HG03025 (cell line): ENCODE measurements at regions not wholly inside any gene's neighbourhood (a gene's known extent, or its start where the extent isn't known, plus 50 kb on each side); places are given as distances from the start of the nearest gene placed in this dataset.
"Not testable (repeated sequence)": the region's sequence is repeated elsewhere in the genome, so short reads cannot be mapped to it uniquely, and the experiment has no call there.

Experiments used
- ATAC-seq: cut with Tn5 transposase; IDR thresholded peaks from one replicate; pipeline ENCODE4 v1.9.1; 2021; ENCODE audit warnings: mild to moderate bottlenecking, moderate library complexity; ENCODE audit not compliant: unreplicated experiment, low FRiP score

DNA sequence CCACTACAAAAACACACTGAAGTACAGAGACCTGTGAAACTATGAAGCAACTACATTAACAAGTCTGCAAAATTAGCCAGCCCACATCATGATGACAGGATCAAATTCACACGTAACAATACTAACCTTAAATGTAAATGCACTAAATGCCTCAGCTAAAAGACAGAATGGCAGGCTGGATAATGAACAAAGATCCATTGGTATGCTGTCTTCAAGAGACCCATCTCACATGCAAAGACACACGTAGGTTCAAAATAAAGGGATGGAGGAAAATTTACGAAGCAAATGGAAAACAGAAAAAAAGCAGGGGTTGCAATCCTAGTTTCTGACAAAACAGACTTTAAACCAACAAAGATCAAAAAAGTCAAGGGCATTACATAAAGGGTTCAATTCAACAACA, 120.1 kb upstream of the OSTN start:
- ATAC-seq, result not testable (repeated sequence)

DNA sequence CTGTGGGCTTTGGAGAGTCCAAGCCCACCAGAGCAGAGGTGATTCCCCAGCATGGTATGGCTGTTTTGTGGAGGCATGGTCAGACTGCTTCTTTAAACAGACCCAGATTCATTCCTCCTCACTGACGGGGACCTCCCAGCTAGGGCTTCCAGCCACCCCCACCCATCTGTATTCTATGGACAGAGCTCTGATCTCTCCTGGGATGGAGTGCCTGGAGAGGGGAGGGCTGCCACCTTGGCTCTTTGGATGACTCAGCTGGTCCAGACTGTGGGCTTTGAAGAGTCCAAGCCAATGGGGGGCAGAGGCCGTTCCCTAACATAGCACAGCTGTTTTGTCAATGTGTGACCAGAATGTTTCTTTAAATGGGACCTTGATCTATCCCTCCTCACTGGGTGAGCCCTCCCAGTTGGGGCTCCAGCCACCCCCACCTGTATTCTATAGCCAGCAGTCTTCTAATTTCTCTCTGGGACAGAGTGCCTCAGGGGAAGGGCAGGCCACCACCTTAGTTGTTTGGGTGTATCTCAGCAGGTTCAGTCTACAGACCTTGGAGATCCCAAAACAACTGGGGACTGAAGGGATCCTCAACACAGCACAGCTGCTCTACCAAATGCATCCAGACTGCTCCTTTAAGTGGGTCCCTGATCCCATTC, 122.0 kb upstream of the OSTN start:
- no peak for ATAC-seq

DNA sequence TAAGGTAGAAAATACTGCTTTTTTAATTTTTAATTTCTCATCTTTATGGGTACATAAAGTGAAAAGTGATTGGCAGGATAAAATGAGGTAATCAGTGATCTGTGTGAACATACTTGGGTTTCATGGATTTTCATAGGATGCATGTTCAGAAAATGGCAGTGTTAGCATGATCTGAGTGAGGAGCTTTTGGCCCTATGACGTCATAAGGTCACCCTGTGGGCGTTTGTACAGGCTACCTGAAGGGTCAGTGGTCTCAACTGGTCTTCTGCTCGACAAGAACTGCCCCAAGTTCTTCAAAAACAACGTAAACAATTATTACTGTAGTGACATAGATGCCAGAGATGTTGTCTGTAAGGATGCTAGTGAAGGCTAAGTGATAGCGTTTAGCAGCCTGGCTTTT, 124.5 kb upstream of the OSTN start:
- ATAC-seq, result no peak

DNA sequence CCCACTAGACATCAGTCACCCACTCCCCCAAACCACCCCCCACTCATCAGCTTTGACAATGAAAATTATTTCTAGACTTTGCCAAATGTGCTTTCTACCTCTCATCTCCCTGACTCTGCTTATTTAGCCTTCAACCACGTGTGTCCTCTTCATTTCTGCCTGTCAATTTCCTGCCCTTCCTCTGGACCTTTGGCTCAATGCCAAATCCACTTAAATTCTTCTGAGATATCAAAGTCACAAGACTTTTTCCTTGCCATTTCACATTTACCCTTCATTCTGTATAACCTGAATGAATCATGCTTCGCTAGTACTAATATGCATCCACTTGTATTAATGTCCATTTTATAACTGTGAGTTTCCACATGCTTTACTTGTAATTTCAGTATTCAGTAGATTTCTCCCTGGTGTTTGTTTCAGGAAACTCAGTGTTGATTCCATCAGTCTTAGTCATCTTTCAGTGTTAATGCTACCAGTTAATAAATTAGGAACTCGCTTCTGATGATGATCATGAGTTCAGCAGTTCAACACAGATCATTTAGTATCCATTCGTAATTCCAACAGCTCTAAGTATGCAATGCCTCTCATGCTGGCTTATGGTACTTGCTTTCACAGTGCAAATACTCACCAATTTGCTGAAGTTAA, 128.2 kb upstream of the OSTN start:
- no peak for ATAC-seq

DNA sequence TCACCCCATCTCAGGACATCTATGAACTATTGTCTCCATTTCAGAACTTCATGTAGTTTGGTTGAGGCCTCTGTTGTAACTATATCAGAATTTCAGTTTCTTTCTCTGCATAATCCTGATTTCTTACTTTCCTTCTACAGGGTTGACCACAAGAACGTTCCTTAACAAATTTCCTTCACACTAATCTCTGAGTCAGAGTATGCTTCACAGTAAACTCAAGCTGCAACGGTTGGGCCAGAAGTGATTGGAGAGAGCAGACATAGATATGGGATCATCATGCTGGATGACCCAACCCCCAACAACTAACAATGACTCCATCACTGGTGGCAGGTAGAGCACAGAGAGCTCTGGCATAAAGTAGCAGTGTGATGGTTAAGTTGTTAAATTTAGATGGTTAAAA, 128.8 kb upstream of the OSTN start:
- ATAC-seq, result no peak

DNA sequence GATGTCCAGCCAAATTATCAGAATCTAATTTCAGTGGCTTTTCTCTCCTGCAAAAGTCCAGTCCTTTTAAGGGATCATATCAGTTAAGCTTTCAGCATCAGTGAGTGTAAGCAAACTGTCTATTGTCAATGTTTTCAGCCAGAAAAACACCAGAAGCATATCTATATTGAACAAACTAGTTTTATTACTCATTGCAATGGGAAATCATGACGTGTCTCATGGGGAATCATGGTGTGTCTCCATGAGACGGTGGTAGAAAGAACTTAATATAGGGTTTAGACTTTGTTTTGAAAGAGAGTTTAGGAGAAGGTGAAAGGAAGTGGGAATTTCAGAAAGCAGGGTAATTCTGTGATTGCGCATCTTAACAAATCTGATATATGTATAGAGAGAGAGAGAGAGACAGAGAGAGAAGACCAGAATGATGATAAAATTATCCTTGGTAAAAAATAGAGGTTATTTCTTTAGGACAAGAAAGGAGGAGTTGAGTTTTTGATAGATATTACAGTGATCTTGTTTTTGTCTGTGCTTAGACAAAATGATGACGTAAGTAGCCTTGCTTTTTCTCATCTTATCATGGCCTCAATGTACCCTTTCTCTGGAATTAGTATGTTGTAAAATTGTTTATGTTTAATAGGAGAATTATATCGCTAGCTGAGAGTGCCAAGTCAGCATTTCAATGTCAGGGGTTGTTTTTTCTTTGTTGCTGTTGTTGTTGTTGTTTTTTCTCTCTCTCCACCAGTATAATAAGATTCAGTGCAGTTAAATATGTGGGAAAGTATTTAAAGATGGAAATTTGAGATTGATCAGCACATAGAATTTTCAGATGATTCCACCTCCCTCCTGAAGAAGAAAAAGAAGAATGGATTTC, 129.9 kb upstream of the OSTN start:
- ATAC-seq, result no peak

DNA sequence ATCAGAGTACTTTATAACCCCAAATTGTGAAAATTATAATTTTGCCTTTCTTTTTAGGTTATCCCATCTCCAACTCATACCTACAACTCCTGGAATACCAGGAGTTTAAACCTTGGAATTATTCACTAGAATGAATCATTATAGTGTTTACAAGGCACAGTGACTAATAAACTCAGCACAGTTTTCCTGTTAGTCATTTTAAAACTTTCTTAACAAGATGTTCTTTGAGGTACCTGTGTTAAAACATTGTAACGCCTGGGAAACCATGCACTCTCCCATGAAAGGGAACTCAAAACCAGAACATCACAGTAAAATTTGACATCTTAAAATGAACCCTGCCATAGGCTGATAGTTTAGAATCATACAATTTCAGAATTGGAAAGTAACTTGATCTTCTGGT, 132.4 kb upstream of the OSTN start:
- ATAC-seq, result no peak

DNA sequence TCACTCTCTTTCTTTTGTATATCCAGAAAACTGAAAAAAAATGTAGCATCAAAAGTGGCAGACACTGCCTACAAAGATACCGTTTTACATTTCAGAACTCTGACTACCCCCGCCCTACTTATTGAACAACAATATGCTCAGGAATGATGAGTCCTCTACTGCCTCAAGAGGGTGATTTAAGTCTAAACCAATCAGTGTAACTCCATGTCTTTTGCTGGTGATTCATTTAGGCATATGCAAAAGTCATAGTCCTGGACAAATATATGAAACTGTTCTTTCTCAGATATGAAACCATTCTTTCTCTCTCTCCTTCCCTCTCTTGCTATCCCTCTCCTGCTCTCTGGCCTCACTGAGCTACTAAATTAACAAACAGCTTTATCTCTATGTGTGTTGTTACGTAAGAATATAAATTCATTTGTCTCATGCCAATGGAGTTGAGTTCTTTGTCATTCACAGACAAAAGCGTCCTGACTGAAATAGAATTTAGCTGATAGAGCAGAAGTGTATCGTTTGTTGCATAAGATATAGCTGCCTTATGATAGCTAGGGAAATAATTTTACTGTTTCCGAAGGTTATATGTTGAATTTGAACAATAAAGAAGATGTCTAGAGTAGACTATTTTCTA, 133.7 kb upstream of the OSTN start:
- ATAC-seq, result no peak

DNA sequence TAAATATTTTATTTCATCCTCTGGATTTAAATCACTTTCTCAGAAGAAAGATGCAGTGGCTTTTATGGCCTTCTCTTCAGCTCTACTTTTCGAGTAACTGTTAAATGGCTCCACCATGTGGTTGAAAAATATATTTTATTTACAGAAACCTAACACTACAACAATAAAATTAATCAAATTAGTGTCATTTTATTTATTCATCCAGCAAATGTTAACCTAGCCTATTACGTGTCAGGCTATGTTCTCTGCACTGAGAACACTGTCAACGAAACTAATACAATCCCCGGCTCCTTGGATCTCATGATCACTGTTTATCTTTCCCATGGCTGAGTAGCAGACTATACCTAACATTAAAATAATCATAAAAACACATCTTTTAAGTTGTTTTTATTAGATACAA, 148.0 kb upstream of the OSTN start:
- peak; percentile 61 for ATAC-seq

DNA sequence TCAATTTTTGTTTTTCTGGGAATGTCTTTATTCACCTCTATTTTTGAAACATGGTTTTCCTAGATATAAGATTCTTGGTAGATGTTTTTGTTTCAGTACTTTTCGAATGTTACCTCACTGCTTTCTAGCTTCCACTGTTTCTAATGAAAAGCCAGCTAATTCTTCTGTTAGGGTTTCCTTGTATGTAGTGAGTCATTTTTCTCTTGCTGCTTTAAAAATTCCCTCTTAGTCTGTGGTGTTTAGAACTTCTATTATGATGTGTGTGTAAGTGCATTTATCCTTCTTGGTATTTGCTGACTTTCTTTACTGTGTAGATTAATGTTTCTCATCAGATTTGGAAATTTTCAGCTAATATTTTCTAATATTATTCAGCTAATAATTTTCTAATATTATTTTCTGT, 151.1 kb upstream of the OSTN start:
- ATAC-seq, result no peak

DNA sequence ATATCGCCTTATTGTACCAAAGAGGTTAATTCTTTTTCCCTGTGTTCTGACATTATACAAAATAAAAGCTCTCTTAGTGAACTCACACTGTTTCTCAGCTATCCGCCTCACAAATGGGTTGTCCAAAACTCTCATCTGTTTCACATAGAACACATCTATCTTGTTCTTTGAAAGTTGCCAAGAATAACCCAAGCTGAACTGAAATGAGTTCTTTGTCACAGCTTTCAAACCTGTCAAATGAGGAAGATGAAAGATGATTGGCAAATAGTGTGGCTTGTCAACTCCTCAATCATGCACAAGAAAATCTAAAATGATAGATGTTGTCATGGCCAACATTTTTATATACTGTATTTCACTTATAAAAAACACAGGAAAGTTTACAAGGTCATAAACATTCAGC, 168.1 kb upstream of the OSTN start:
- no peak for ATAC-seq

DNA sequence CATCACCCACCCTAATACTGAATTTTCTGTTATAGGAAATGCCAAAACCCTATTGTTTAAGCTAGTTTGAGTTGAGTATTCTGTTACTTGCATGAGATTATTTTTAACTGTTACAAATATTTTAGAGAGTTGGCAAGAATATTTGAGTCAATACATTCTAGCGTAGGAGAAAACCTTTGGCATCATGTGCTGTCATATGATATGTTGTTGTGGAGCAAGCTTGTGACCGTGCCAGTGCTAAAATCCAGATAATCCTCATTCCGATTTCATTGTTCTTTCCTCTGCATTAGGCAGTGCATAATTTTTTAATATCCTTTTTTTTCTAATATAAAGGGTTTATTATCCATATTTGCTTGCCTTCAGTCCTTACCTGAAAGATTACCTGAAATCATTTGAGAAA, 168.0 kb upstream of the GMNC start:
- no peak for ATAC-seq

DNA sequence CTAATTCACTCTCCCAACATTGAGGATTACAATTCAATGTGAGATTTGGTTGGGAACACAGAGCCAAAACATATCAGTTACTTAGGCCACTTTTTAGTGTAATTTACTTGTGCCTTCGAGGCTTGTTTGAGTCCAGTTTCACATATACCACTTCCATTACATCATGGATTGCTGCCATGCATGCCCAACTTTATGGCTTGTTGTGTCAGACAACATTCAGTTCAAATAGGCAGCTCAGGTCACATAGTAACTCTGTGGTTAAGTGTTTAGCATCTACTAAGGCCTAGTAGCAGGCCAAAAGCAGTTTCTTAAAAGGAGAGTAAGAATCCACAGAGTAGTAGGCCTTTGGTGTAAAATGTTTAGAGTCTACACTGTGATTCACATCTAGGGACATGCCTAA, 164.3 kb upstream of the GMNC start:
- no peak for ATAC-seq

DNA sequence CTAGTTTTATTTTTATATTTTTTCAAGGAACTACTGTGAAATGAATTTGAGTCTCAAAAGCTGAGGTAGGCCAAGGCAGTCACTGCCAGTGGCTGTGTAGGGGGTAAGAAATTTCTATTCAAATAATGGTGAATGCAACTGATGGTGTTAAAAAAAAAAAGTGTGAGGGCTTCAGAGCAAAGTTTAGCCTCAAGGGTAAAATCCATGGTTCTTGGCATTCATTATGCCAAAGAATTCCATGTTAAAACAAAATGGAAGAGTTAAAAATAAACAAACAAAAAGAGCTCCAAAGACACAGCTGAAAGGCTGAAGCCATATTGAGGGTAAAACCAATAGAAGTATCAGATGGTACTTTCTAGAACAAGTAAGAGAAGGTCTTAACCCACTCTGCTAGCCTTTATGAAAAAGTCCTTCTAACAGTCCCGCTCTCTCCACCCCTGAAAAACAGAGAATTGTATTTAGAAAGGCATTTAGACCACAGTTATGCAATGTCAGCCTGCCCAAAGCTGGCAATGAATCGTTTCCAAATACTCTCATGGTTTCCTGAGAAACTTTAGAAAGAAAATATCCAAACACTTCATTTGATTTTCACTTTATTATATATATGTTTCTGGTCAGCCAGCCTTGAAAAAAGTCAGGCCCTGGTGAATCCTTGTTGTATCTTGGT, 158.4 kb upstream of the GMNC start:
- ATAC-seq, result no peak

DNA sequence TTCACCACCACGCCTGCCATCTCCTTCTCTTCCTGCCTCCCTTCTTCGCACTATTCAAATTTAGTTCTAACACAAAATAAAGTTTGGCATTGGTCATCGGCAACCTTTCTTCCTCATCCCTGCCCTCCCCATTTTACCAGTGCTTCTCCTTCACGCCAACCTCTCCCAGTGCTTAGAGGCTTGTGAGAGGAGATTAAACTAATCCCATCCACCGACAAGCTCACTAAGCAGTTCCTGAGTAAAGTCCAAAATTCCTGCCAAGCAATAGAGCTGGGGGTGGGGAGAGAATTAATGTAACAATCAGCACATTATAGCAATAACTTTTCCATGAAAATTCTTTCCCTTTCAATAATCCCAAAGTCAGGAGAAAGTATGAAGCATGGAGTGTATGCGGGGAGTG, 157.4 kb upstream of the GMNC start:
- no peak for ATAC-seq

DNA sequence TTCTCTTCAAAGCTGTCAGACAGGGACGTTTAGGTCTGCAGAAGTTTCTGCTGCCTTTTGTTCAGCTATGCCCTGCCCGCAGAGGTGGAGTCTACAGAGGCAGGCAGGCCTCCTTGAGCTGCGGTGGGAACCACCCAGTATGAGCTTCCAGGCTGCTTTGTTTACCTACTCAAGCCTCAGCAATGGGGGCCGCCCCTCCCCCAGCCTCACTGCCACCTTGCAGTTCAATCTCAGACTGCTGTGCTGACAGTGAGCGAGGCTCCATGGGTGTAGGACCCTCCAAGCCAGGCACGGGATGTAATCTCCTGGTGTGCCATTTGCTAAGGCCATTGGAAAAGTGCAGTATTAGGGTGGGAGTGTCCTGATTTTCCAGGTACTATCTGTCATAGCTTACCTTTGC, 153.5 kb upstream of the GMNC start:
- ATAC-seq, result not testable (repeated sequence)

DNA sequence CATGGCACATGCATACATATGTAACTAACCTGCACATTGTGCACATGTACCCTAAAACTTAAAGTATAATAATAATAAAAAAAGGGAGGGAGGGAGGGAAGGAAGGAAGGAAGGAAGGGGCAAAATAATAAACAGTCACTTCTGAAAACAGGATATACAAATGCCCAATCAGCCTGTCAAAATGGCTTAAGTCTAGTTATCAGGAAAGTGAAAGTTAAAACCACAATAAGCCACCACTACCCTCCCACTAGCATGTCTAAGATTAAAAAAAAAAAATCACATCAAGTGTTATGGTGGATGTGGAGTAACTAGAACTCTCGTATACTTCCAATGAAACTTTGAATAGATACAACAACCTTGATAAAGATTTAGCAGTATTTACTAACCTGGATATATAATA, 145.6 kb upstream of the GMNC start:
- no peak for ATAC-seq

DNA sequence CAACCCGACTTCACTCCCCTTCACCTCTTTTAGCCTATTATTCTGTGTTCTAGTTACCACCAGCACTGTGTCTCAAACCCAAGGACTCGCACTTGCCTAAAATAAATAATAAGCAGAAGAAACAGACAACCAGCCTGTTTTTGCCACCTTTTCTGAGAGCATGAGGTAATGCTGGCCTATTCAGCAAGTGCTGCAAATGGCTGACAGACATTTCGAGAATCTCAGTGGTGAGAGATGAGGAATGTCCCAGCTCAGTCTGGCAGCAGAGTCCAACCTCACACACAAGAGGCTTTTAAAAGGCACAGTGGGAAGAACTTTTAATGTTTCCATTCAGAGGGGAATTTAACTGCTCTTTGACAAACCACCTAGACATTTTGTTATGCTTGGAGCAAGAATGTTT, 143.3 kb upstream of the GMNC start:
- peak; percentile 81 for ATAC-seq

DNA sequence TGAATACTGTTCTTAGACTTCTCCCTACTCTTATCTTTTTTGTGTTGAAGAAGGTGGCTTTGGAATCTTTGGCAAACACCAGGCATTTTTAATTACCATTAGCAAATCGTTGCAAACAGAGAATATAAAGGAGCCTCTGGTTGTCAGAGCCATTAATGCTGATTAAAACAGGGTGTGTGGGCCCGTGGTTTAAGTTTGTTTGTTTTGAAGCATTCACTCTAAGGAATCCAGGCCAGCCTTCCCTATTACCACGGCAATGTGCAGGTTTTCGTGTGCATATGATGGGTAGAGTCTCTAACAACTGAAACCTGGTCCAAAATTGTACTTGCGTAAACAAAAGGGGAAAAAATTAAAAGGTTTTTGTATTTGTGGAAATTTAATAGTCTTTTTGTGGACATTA, 141.2 kb upstream of the GMNC start:
- no peak for ATAC-seq

DNA sequence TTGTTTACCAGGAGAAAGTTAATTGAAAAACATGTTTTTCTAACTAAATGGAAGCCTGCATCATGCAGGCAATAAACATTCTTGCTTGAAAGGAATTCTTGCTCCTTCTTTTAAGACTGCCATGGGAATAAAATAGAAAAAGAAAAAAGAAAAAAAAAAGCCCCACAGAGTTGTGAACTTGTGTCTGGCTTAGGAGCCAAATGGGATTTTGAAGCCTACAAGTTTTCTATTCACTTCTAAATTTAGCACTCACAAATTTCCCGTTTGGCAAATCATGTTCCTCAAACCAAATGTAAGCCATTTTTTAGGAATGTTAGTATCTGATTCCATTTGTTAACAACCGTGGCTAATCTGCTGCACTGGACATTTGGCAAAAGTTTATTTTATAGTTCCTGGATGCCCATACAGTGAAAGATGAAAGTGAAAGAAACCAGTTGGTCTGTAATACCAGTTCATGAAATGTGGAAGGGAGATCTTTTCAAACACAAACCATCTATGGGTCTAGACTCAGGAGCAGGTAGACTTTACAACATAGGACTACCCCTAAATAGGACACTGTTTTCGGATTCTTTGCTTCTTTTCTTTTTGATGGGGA, 133.8 kb upstream of the GMNC start:
- no peak for ATAC-seq
